Fibroblast of lung (primary cell): ENCODE measurements at regions not wholly inside any gene's neighbourhood (a gene's known extent, or its start where the extent isn't known, plus 50 kb on each side); places are given as distances from the start of the nearest gene placed in this dataset.
A peak's percentile ranks its signal among the peaks of the same experiment; 100 is the strongest.

ENCODE experiments used
- DNase-seq, 2 donors: peaks; one replicate each; pipeline versions ENCODE4 v3.0.0 to v3.0.0-alpha.2; 2010; ENCODE audit warnings: low read depth in 2 of 2
- H2AFZ ChIP-seq: 2 replicates; pipeline ENCODE4 v1.5.1; 2012; ENCODE audit warnings: low read length, control low read depth, inconsistent platforms
- H3K27ac ChIP-seq: 2 replicates; pipeline ENCODE4 v1.5.1; 2011; ENCODE audit warnings: low read length, control low read depth; ENCODE audit not compliant: insufficient read depth
- H3K27me3 ChIP-seq: 2 replicates; pipeline ENCODE4 v1.5.1; 2011; ENCODE audit warnings: mild to moderate bottlenecking, low read length; ENCODE audit not compliant: control insufficient read depth, insufficient read depth
- H3K36me3 ChIP-seq: 2 replicates; pipeline ENCODE4 v1.5.1; 2011; ENCODE audit warnings: low read length; ENCODE audit not compliant: control insufficient read depth, insufficient read depth
- H3K4me1 ChIP-seq: 2 replicates; pipeline ENCODE4 v1.5.1; 2011; ENCODE audit warnings: low read length; ENCODE audit not compliant: control insufficient read depth, insufficient read depth; ENCODE audit errors: extremely low read depth
- H3K4me2 ChIP-seq: 2 replicates; pipeline ENCODE4 v1.5.1; 2011; ENCODE audit warnings: low read length, control low read depth; ENCODE audit not compliant: insufficient read depth; ENCODE audit errors: extremely low read depth
- H3K4me3 ChIP-seq, 4 experiments: fragments of 200-600 bp in 1 of 4; sonication (generic) in 1 of 4; replicated peaks in 1 of 4; 2 replicates each; pipeline ENCODE4 v1.5.1; 2011 to 2016; ENCODE audit warnings: low read length in 4 of 4, low read depth in 3 of 4, mild to moderate bottlenecking in 3 of 4, control low read depth in 2 of 4, inconsistent platforms in 1 of 4, mixed read lengths in 1 of 4; ENCODE audit not compliant: insufficient read depth in 1 of 4; ENCODE audit errors: control extremely low read depth in 1 of 4
- H3K79me2 ChIP-seq: 2 replicates; pipeline ENCODE4 v1.5.1; 2012; ENCODE audit warnings: mild to moderate bottlenecking, low read length, inconsistent platforms; ENCODE audit not compliant: control insufficient read depth, insufficient read depth
- H3K9ac ChIP-seq: 2 replicates; pipeline ENCODE4 v1.5.1; 2011; ENCODE audit warnings: mild to moderate bottlenecking, low read length, control low read depth; ENCODE audit not compliant: insufficient read depth
- H3K9me3 ChIP-seq: 2 replicates; pipeline ENCODE4 v1.5.1; 2012; ENCODE audit warnings: low read depth, low read length; ENCODE audit not compliant: control insufficient read depth, insufficient read depth
- H4K20me1 ChIP-seq: 2 replicates; pipeline ENCODE4 v1.5.1; 2011; ENCODE audit warnings: low read length; ENCODE audit not compliant: control insufficient read depth, insufficient read depth; ENCODE audit errors: extremely low read depth
- CTCF ChIP-seq, 2 donors: IDR thresholded peaks in 1 of 2; conservative IDR thresholded peaks in 1 of 2; 1 replicate in 1 of 2; 2 replicates in 1 of 2; pipeline ENCODE4 v1.5.1; 2011 to 2012; ENCODE audit warnings: low read length in 2 of 2, control low read depth in 1 of 2, inconsistent platforms in 1 of 2, low read depth in 1 of 2, mild to moderate bottlenecking in 1 of 2
- EZH2 ChIP-seq: IDR thresholded peaks from 2 replicates; pipeline ENCODE4 v1.5.1; 2012; ENCODE audit warnings: low read length, control low read depth, mild to moderate bottlenecking; ENCODE audit errors: missing control alignments

DNA sequence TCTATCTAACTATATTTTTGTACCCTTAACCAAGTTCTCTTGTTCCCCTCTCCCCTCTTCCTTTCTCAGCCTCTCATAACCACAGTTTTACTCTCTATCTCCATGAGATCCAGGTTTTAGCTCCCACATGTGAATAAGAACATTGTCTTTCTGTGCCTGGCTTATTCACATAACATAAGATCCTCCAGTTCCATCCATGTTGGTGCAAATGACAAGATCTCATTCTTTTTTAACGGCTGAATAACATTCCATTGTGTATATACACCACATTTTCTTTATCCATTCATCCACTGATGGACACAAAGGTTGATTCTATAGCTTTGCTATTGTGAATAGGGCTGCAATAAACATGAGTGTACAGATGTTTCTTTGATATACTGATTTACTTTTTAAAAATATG, 83.9 kb upstream of the TMEM178A start:
- H3K9ac ChIP-seq = no peak overlapping the region
- H2AFZ ChIP-seq = no peak overlapping the region
- no peaks in the 10 kb centered on the region for H3K9me3 ChIP-seq
- H3K4me3 ChIP-seq = no peak overlapping the region
- H3K79me2 ChIP-seq = no peaks in the 10 kb centered on the region
- no peak overlapping the region for H3K27ac ChIP-seq
- no peaks in the 10 kb centered on the region for H4K20me1 ChIP-seq
- no peaks in the 10 kb centered on the region for H3K27me3 ChIP-seq
- no peak for TF ChIP-seq CTCF (conservative IDR thresholded peaks at IDR 0.05 in 1 of 2, IDR thresholded peaks at IDR 0.05 in 1 of 2; ENCODE audit: low read depth in 1 of 2, low read length in 2 of 2)
- TF ChIP-seq EZH2 = no peak
- no peak for DNase-seq
- peaks cover 4% of the 10 kb centered on the region for H3K4me1 ChIP-seq
- H3K4me2 ChIP-seq = no peak overlapping the region
- no peaks in the 10 kb centered on the region for H3K36me3 ChIP-seq

DNA sequence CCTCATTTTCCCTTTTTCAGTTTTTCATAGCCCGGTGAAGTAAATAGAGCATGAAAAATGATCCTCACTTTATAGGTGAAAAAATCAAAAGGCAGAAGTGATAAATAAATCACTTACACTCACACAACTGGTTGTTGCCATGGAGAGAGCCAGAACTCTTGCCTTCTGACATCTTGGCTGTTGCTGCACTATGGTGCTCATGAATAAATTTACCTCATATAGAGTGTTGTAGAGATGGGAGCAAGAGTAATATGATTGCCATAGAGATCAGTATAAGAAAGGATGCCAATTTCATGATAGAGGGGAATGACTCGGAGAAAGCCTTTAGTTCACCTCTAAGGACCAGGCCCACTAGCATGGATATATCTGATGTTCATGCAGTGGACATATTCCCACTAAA, 82.5 kb upstream of the TMEM178A start:
- no peaks in the 10 kb centered on the region for H3K27me3 ChIP-seq
- H3K4me2 ChIP-seq = no peak overlapping the region
- H3K9me3 ChIP-seq = no peaks in the 10 kb centered on the region
- peaks cover 4% of the 10 kb centered on the region for H3K4me1 ChIP-seq
- H3K27ac ChIP-seq = no peak overlapping the region
- no peaks in the 10 kb centered on the region for H4K20me1 ChIP-seq
- TF ChIP-seq EZH2 (no peak), CTCF (conservative IDR thresholded peaks at IDR 0.05 in 1 of 2, IDR thresholded peaks at IDR 0.05 in 1 of 2; ENCODE audit: low read depth in 1 of 2, low read length in 2 of 2) (no peak)
- no peaks in the 10 kb centered on the region for H3K79me2 ChIP-seq
- H3K36me3 ChIP-seq = no peaks in the 10 kb centered on the region
- no peak for DNase-seq
- no peak overlapping the region for H3K9ac ChIP-seq
- H3K4me3 ChIP-seq = no peak overlapping the region
- no peak overlapping the region for H2AFZ ChIP-seq

DNA sequence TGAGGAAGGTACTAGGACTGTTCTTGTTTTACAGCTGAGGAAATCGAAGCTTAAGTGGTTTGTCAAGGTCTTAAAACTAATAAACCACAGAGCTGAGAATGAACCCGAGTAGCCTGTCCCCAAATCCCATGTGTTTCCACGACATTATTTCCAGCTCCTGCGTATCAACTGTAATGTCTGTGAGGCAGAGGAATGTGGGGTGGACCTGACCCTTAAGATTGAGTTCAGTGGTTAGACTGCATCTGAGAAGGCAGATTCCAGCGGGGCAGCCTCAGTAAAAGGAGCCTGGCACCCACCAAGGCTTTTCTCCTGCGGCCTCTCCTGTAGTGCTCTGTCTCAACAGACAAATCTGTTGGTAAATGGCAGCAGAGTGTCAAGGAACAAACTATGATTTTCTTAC, 81.9 kb upstream of the TMEM178A start:
- Histone ChIP-seq H3K9me3 (no peaks in the 10 kb centered on the region), H3K27me3 (no peaks in the 10 kb centered on the region), H3K9ac (no peak overlapping the region), H3K4me2 (no peak overlapping the region), H3K36me3 (no peaks in the 10 kb centered on the region), H3K4me3 (no peak overlapping the region), H4K20me1 (no peaks in the 10 kb centered on the region), H3K79me2 (no peaks in the 10 kb centered on the region), H2AFZ (no peak overlapping the region), H3K4me1 (peaks cover 4% of the 10 kb centered on the region), H3K27ac (no peak overlapping the region)
- peak in 1 of 2 donors; percentile 56 for DNase-seq
- no peak for TF ChIP-seq EZH2
